Bronchial epithelial cell (primary cell): ENCODE measurements at regions not wholly inside any gene's neighbourhood (a gene's known extent, or its start where the extent isn't known, plus 50 kb on each side); places are given as distances from the start of the nearest gene placed in this dataset.
"Not testable (repeated sequence)": the region's sequence is repeated elsewhere in the genome, so short reads cannot be mapped to it uniquely, and the experiment has no call there.

Source experiments
- DNase-seq: peaks from one replicate; pipeline ENCODE4 v3.0.0-alpha.2; 2010; ENCODE audit warnings: low read depth
- FAIRE-seq: peaks from 2 replicates; lab custom pipeline; 2011; peaks lifted over from hg19 to GRCh38; lab: Jason Lieb, UNC
- H3K27me3 ChIP-seq: 2 replicates; pipeline ENCODE4 v1.5.1; 2011; ENCODE audit warnings: low read length; ENCODE audit not compliant: control insufficient read depth, insufficient read depth
- H3K36me3 ChIP-seq: 2 replicates; pipeline ENCODE4 v1.5.1; 2011; ENCODE audit warnings: low read length; ENCODE audit not compliant: control insufficient read depth, insufficient read depth
- H3K4me3 ChIP-seq: 2 replicates; pipeline ENCODE4 v1.5.1; 2011; ENCODE audit warnings: mild to moderate bottlenecking, low read depth, low read length, control low read depth
- CTCF ChIP-seq: IDR thresholded peaks from 2 replicates; pipeline ENCODE4 v1.5.1; 2011; ENCODE audit warnings: mild to moderate bottlenecking, moderate library complexity, low read length, control low read depth, inconsistent platforms; ENCODE audit not compliant: insufficient read depth, severe bottlenecking

- FAIRE-seq = no peak
- no peak for TF ChIP-seq CTCF
- Histone ChIP-seq H3K27me3 (no peaks in the 10 kb centered on the region), H3K4me3 (no peak overlapping the region), H3K36me3 (no peaks in the 10 kb centered on the region)
- DNase-seq = peak; percentile 33
Measured at GRCh38 chr2:194550702-194551101, 1106.3 kb upstream of the SLC39A10 start.

- DNase-seq (no peak), FAIRE-seq (no peak)
- TF ChIP-seq CTCF = no peak
- H3K27me3 ChIP-seq = no peaks in the 10 kb centered on the region
- H3K36me3 ChIP-seq = no peaks in the 10 kb centered on the region
- no peak overlapping the region for H3K4me3 ChIP-seq
Measured at GRCh38 chr2:194549387-194549786, 1107.6 kb upstream of the SLC39A10 start.

- H3K27me3 ChIP-seq = no peaks in the 10 kb centered on the region
- peak; percentile 5 for TF ChIP-seq CTCF
- H3K36me3 ChIP-seq = no peaks in the 10 kb centered on the region
- DNase-seq (peak; percentile 14), FAIRE-seq (no peak)
- no peak overlapping the region for H3K4me3 ChIP-seq
Measured at GRCh38 chr2:194545978-194546377, 1111.0 kb upstream of the SLC39A10 start.

- Histone ChIP-seq H3K36me3 (no peaks in the 10 kb centered on the region), H3K27me3 (no peaks in the 10 kb centered on the region), H3K4me3 (no peak overlapping the region)
- TF ChIP-seq CTCF = no peak
- FAIRE-seq (no peak), DNase-seq (no peak)
Measured at GRCh38 chr2:194539425-194539824, 1117.6 kb upstream of the SLC39A10 start.

- DNase-seq (no peak), FAIRE-seq (no peak)
- no peak for TF ChIP-seq CTCF
- H3K36me3 ChIP-seq = no peaks in the 10 kb centered on the region
- no peak overlapping the region for H3K4me3 ChIP-seq
- no peaks in the 10 kb centered on the region for H3K27me3 ChIP-seq
Measured at GRCh38 chr2:194526121-194526520, 1130.9 kb upstream of the SLC39A10 start.

- no peaks in the 10 kb centered on the region for H3K36me3 ChIP-seq
- no peak for TF ChIP-seq CTCF
- no peak overlapping the region for H3K4me3 ChIP-seq
- peak; percentile 71 for DNase-seq
- no peak for FAIRE-seq
- no peaks in the 10 kb centered on the region for H3K27me3 ChIP-seq
Measured at GRCh38 chr2:194514281-194514680, 1142.7 kb upstream of the SLC39A10 start.

- not testable (repeated sequence) for H3K4me3 ChIP-seq, H3K36me3 ChIP-seq, FAIRE-seq, H3K27me3 ChIP-seq
- peak; percentile 18 for DNase-seq
Measured at GRCh38 chr2:194511070-194511469, 1146.0 kb upstream of the SLC39A10 start.

GRCh38 chr2:194504876-194505275 is 1152.2 kb upstream of the SLC39A10 start:
- not testable (repeated sequence) for FAIRE-seq, H3K27me3 ChIP-seq, H3K4me3 ChIP-seq, H3K36me3 ChIP-seq, DNase-seq
